ENCODE measurements at regions not wholly inside any gene's neighbourhood (a gene's known extent, or its start where the extent isn't known, plus 50 kb on each side); places are given as distances from the start of the nearest gene placed in this dataset.

DNA sequence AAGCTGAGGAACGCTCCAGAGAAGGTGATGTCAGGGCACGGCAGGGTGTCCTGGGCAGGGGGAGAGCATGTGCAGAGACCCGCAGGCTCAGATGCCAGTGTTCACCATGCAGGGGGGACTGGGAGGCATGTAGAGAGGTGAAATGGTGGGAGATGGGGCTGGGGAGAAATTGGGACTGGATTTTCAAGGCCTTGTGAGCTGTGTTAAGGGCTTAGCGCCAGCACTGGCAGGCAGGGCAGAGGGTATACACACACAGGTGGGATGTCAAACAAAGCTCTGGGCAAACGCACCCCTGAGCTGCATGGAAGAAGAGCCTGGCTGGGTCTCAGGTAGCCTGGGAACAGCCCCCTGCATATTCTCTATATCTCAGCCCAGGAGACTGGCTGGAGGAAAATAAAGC lies 282.7 kb downstream of the SHQ1 start:
- no peak for DNase-seq (ENCODE audit: low spot score)

DNA sequence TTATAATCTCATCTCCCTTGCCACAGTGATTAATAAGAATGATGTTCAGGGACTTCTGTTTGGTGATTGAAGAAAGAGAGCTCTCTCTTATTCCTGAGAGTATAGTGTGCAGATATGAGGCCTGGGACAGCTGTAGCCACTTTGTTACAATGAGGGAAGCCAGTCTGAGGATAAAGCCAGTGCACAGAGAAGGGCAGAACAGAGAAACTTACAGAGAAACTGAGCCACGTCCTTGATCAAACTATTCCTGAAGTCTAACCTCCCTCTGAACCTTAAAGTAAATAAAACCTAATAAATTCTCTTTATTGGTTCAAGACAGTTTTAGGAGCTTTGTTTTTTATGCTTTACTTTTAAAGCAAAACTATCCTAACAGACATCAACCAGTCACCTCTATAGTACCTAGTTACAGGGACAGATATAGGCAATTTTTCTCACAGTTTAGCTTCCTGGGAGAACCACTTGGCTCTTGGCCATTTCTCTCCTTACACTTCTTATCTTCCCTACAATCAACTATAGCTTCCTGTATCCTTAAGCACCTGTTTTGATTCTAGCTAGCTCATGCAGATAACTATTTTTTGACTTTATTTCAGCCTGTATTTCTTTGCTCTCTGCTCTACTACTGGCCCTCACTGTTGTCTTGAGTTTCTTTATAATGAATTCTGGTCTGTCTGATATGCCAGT lies 284.4 kb downstream of the SHQ1 start:
- peak; percentile 10 for DNase-seq (ENCODE audit: low spot score)

GRCh38 chr3:72560846-72561675 lies 287.2 kb downstream of the SHQ1 start:
- DNase-seq (ENCODE audit: low spot score): no peak

GRCh38 chr3:72559385-72559784 lies 288.9 kb downstream of the SHQ1 start:
- no peak for DNase-seq (ENCODE audit: low spot score)

- no peak for DNase-seq (ENCODE audit: low spot score)
Observed at GRCh38 chr3:72558001-72558400, 290.2 kb downstream of the SHQ1 start.

GRCh38 chr3:72555714-72556113 lies 292.5 kb downstream of the SHQ1 start:
- no peak for DNase-seq (ENCODE audit: low spot score)

DNA sequence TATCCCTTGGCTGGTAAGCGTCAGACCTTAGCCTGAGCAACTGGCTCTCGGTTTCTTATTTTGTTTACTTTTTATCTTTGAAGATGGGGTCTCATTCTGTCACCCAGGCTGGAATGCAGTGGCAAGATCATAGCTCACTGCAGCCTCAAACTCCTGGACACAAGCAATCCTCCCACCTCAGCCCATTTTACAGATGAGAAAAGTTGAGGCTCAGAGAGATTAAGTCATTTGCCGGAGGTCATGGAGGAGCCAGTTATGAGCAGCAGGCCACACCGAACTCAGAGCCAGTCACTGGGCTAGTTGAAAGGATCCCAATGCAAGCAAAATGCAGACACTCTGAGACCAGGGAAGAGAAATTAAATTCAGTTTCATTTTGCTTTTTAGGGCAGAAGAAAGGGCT lies 293.6 kb downstream of the SHQ1 start:
- no peak for DNase-seq (ENCODE audit: low spot score)

GRCh38 chr3:72553298-72553697 lies 294.9 kb downstream of the SHQ1 start:
- DNase-seq (ENCODE audit: low spot score): no peak

DNA sequence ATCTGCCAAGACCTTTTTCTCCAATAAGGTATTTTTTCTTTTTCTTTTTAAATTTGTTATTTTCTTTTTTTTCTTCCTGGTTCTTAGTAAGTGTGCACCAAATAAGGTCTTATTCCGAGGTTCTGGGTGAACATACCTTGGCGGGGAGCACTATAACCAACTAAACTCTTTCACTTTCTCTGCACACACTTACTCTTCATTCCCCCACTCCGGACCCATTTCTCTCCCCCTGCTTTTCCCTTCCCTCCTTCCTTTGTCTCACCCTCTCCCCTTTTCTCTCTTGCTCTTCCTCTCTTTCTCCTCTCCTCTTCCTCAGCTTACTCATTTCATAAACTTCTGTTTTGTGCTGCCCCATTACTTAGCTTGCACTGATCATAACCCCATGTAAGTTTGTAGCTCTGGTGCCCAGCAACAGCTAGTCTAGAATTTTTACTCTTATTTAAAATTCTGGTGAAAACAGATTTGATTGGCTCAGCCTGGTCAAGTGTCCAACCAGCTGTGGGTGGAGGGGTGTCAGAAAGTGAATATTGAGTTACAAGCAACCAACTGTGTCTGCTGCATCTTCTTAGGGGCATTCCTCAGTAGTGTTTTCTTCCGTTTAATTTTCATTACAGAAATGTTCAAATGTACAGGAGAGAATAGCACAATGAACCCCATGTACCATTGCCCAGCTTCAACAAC lies 297.5 kb downstream of the SHQ1 start:
- no peak for DNase-seq (ENCODE audit: low spot score)

- DNase-seq (ENCODE audit: low spot score): no peak
Observed at GRCh38 chr3:72549761-72550581, 298.3 kb downstream of the SHQ1 start.

GRCh38 chr3:72548981-72549380 lies 299.3 kb downstream of the SHQ1 start:
- DNase-seq (ENCODE audit: low spot score): no peak

DNA sequence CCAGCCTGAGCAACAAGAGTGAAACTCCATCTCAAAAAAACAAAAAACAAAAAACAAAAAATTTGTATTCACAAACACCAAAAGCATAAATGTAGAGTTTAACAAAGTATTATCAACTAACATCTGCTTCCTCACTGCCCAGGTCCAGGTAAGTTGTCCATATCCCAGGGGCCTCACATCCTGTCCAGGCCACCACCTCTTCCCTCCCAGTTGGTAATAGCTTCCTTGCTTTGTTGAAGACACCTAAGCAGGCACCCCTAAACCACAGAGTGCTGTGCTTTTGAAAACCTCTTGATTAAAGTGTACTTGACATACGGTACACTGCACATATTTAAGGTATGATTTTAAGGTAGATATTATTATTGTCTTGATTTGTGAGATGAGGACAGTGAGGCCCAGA lies 299.8 kb downstream of the SHQ1 start:
- DNase-seq (ENCODE audit: low spot score): no peak

DNA sequence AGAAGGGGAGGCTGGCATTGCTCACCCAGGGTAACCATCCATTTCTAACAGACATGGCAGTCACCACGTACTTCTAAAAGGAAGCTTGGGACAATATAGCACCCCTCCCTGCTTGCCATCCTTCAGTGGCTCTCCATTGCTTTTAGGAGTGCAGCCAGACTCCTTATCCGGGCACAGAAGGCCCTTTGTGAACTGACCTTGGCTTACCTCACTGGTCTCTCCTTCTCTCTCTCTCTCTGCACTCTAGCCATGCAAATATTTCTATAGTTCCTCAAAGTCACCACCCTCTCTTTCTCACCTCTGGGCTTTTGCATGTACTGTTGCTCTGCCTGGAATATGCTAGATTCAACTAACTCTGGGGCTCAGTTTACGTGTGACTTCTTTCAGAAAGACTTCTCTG lies 301.1 kb downstream of the SHQ1 start:
- no peak for DNase-seq (ENCODE audit: low spot score)

- DNase-seq (ENCODE audit: low spot score): no peak
Observed at GRCh38 chr3:72544239-72544638, 304.0 kb downstream of the SHQ1 start.

GRCh38 chr3:72543246-72543645 lies 305.0 kb downstream of the SHQ1 start:
- DNase-seq (ENCODE audit: low spot score): no peak

- DNase-seq (ENCODE audit: low spot score): no peak
Observed at GRCh38 chr3:72542781-72543180, 305.5 kb downstream of the SHQ1 start.

GRCh38 chr3:72539856-72540255 lies 308.4 kb downstream of the SHQ1 start:
- DNase-seq (ENCODE audit: low spot score): no peak

- no peak for DNase-seq (ENCODE audit: low spot score)
Observed at GRCh38 chr3:72538070-72538745, 310.0 kb downstream of the SHQ1 start.

GRCh38 chr3:72537448-72537847 lies 310.8 kb downstream of the SHQ1 start:
- no peak for DNase-seq (ENCODE audit: low spot score)

GRCh38 chr3:72536878-72537267 lies 311.4 kb downstream of the SHQ1 start:
- no peak for DNase-seq (ENCODE audit: low spot score)

DNA sequence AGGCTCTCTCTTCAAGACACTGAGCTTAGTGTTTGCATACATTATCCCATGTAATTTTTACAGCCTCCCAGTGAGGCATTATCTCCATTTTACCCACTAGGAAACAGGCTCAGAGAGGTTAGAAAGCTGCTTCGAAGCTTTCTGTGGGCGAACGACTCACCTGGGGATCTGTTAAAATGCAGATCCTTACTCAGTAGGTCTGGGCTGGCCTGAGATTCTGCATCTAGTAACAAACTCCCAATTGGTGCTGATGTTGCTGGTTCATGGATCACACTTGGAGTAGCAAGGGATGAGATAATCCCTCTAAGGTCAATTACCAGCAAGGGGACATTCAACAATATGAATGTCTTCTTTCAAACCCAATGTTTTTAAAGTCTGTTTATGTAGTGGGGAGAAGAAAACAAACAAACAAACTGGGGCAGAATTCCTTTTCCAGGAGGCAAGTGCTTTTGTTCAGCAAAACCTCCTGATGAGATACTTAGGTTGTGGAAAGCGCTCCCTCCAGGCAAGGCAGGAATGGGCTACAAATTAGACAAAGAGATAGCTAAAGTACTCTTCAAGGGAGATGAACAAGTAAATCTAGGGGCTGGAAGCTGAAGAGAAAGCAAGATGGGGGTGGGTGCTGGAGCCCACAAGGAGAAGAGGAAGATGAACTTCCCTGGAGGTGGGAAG lies 311.9 kb downstream of the SHQ1 start:
- DNase-seq (ENCODE audit: low spot score): no peak
